Activated CD4-positive, CD25-positive, alpha-beta regulatory T cell treated with anti-CD3 and anti-CD28 coated beads, Interleukin-2, amount 50 U/mL, for 16 hours (primary cell): ENCODE measurements at regions not wholly inside any gene's neighbourhood (a gene's known extent, or its start where the extent isn't known, plus 50 kb on each side); places are given as distances from the start of the nearest gene placed in this dataset.

ENCODE experiments used
- DNase-seq: peaks from one replicate; pipeline ENCODE4 v3.0.0-alpha.2; 2020; ENCODE audit warnings: low read depth, low spot score

DNA sequence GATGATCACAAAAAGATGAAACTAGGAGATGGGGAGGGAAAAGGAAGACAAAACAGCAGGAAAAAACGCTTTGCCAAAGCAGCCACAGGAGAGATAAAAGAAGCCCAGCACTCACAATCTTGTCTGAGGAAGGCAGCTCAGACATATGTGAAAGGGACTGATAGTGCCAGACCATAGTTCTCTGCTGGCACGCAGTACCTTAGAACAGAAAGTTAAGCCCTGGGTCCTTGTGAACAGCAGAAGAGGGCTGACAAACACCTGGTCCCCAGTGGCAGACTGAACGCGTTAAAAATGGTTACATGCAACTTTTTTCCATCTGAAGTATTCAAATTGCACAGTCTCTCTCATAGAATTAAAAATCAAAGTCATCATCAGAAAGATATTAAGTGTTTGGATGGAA is 433.2 kb upstream of the ADAMTS5 start:
- no peak for DNase-seq

DNA sequence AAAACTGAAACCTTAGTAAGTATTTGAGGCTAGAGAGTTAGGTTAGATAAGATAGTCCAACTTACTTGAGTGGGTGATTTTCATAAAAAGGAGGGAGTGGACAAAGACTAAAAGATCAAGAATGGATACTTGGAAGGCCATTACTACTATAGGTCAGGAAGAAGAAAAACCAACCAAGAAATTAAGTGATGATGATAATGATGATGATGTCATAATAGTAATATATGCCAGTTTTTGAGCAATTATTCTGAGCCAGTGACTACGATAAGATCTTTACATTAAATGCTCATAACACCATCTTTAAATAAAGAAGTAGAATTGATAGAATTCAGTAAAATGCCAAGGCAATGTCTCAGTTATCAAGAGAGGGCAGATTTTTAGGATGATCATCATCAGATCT is 430.7 kb upstream of the ADAMTS5 start:
- DNase-seq: no peak

DNA sequence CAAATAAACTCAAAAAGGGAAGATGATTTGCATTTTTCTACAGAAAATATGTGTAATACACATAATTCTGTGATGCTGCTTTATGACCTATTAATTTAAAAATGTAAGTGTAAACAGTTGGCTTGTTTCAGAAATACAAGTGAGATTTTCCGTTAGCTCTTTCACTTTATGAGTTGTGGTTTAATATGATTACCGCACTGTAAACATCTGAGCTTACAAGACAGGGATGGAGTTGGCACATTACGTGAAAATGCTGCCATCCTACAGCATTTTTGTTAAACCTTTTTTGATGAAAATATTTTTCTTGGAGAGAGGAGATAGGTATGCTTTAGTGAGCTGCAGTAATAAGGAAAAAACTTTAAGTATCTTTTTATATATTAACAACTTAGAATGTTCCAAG is 426.8 kb upstream of the ADAMTS5 start:
- no peak for DNase-seq

DNA sequence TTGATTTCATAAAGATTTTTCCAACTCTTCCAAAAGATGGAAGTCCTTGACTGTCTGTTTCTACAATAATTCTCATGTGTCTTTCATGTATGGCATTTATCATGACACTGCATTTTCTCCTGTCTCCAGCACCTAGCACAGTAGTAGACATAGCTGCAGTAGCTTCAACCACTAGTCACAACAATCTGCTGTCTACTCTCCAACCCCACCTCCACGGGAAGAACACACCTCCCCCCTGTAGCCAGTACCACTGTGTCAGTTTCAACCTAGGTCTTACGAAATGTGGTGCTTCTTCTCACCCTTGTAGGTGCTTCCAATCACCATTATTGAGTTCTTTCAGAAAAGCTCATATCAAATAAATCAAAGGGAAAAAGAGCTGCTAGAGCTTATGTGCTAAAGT is 425.1 kb upstream of the ADAMTS5 start:
- DNase-seq: no peak

DNA sequence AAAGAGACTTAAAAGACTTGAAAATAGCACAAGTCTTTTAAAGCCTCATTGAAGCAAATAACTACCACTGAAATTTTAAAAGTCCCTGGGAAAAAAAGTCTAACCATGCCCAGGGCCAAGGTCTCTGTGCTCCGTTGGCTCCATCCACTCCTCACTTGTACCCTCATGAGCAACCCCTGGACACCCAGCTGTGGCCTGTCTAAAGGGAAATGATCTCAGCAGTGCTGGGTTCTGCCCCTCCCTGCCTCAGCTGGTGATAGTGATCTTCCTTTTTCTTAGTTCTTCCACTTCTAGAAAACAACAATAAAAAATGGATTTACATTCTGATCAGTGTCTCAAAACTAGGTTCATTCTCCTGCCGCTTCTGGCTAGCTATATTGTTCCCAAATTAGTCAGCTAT is 423.5 kb upstream of the ADAMTS5 start:
- no peak for DNase-seq

DNA sequence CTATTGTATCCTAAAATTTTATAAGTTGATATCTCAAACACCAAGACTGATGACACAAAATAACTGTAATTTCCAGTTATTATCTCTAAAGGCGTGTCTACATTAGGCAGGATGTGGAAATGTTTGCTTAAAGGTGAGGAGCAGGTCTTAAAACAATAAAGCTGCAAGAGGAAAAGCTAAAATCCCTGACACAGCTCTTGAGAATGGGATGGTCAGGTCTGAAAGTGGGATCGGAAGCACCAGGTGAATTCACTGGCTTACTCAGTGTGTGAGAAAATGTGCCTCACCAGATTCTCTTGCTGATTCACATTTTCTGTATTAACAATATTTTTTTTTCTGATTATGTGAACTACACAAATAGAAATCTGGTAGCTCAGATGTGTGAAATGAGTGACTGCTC is 421.9 kb upstream of the ADAMTS5 start:
- no peak for DNase-seq

DNA sequence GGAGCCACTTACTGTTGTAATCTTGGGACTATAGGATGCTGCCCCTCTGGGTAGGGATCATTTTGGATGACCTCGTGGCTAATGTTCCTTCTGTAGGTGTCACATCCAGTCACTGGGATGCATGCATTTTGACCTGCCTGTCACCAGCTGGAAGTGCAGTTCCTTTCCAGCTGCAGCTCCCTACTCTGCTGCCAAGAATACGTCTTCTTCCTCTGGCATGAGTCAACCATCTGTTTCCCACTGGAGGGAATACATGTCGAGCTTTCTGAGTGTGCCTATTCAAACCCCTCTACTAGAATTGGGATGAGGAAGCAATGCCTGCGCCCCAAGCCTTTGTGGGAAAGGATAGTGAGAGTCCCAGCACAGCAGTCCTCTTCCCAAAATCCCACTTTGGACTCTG is 415.5 kb upstream of the ADAMTS5 start:
- DNase-seq: no peak

DNA sequence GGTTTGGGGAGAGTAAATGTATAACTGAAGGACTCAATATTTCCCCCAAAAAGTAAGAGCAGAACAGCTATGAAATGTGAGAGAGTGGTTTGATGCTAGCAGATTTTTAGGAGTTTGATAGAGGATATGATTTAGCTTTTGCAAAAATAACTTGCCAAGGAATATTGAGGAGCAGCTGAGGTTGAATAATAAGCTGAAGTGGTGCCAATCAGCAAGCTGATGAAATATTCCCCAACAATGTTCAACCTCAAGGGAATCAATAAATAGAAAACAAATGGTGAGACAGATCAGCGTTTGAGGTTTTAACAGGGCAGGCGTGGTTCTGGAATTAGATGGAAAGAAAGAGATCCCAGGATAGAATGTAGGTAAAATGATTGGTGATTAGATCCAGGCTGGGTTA is 413.4 kb upstream of the ADAMTS5 start:
- no peak for DNase-seq

DNA sequence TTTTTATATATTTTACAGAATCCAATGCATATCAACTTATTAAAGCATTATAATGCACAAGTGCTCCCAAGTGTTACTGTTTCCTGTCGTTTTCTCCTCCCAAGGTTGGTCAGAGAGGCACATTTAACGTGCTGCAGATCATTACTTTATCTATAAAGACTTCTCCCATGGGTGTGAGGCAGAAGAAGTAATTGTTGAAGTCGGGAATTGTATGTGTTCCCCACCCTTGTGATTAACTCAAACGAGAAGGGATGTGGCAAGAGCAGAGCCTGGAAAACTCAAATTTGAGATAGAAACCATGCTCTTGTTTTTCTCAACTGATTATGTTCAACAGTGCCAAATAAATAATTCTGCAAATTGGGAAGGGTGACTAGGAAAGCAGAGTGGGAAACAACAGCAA is 412.5 kb upstream of the ADAMTS5 start:
- no peak for DNase-seq

DNA sequence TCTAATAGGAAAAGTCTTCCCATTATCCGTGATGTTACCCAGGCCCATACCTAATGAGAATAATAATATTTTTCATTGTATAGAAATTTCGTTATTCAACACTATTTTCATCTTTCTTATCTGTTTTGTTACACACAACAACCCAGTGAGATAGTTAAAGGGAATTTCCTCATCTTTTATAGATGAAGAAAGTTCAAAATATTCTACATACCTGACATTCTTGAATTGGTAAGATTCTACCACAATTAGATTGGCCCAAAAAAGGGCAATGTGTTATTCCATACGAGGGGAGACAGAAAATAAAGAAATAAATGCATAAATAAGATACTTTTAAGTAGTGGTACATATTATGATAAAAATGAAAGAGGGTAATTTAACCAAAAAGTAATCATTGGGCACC is 405.5 kb upstream of the ADAMTS5 start:
- DNase-seq: no peak

DNA sequence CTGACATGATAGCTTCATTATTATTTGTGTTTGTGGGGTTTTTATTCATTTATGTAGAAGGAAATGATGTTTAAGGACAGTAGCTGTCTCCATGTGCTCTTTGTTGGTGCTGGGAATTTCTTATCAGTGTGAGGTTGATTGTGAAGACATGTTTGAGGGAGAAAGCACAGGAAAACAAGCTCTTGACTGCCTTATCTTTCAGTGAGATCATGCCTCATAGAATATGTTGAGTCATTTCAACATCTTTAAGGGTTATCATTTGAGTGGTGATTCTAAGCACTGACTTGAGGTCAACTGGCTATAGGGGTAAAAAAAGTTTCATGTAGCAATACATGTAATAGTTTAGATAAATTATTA is 405.1 kb upstream of the ADAMTS5 start:
- no peak for DNase-seq

DNA sequence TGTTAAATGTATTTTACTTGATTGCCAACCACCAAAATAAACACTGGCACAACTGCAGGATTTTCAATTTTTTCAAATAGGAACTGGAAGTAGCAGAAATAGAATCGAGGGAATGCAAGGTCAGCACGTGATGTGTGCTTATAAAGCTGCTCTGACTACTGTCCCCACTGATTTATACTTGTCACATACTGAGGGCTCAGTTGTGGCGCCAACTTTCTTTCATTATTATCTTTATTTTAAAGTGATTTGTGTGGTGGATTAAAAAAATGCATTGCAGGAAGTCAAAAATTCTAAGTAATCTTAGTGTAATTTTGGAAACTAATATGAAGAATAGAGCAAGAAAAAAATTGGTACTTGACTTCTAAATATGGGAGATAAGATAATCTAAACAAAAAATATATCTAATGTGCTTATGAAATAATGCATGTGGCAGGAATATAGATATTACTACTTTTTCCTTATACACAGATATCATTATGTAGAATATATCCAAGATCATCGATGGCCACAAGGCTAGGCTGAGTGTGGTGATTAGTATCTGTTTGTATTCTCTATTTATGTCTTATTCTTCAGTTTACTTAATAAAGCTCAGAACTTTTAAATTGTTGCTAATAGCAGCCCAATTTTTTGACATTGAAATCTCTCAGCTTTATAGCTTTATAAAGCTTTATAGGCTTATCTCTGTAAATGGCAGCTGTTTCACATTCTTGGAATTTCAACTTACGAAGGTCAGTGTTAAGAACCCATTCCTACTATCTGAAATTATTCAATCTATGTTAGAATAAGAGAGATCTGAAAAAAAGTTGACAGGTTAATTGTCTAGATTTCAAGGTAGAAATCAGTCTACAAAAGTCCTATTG is 404.5 kb upstream of the ADAMTS5 start:
- no peak for DNase-seq

DNA sequence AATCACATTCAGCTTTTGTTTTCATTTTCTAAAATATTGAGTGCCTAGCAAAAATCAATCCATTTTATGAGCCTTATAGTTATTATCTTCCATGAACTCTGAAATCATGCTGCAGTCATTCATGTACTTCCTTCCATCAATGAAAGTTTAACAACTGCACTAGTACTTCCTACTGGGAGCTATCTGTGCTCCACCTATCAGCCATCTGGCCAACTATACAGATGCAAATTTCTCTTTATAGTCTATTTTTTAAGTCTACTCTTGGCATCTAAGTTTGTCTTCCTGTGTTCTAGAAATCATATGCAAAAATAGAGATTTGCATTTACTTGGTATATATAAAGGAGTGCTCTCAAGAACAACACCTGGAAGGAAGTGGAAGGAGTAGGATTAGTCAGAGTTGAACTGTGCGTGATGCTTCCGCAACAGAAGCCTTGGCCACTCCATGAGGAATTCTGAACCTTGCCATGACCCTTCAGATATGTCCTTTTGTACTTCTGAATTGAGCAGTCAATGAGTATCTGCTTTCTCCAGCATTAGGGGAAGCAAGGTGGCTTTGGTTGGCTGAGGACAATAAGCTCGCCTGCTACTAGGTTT is 403.2 kb upstream of the ADAMTS5 start:
- DNase-seq: no peak

DNA sequence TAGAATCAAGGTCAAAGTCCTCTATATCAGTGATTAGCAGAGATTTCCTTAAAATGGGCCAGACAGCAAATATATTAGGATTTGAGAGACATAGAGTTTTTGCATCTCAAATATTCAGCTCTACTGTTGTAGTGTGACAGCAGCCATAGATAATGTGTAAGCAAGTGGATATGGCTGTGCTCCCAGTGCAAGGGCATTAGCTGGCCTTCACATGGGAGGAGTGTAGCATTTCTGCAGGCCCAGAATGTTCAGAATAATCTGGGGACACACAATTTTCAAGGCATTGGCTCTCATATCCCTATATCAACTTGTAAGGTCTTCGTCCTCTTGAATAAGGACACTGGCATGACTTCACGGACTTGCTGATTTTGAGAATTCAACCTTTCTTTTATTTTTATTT is 402.3 kb upstream of the ADAMTS5 start:
- DNase-seq: no peak

DNA sequence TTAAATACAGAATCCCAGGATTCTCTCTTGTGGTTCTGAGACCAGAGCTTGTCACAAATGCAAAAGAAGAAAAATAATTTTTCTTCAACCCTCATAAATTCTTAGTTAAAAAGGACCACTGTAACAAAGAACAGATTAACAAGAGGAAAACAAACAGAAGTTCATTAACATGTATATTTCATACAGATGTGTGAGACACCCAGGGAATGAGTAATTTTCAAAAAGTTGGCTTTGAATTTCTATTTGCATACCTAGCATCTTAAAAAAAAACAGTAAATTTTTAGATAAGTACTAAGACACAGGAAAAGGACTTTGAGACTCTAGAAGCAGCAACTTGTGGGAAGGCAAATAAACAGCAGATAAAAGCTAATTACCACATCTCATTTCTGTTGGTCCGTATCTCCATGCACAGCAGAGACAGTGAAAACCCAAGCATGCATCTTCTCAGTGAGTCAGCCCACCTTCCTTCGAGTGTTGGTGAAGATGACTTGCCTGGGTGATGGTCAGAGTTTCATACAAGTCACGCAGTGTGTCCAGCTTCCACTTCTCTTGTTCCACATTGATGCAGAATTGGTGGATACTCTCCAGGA is 399.9 kb upstream of the ADAMTS5 start:
- DNase-seq: no peak

DNA sequence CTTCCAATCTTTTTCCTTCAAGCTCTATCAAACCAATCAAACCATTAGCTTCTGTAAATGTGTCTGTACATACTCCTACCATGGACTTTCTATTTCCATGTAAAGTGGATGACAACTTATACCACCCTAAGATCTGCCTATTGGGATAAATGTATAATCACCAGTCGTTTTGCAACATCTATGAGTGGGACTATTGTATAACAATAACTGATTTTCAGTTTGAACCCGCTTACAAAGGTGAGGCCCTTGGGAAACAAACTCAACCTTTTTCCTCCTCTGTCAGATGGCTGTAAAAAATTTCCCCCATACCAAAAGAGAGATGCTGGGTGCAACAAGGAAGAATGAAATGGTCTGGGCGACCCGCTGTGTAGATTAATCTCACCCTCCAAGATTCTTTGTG is 399.1 kb upstream of the ADAMTS5 start:
- DNase-seq: no peak

DNA sequence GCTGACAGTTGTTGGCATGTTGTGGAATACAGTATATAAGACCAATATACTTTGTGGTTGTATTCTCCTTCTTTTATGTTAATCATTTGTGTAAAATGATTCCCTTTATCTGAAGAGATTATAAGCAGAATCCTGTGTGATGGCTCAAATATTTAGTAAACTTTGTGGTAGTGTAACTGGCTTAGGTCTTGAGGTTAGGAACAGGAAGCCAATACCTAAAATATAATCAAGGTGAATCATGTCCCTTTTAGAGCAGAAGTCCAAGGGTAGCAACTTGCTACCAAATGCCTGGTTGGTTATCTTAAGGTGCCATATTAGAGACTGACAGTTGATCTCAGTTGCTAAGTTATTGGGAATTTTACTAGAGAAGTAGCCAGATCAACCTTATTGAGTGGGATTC is 398.5 kb upstream of the ADAMTS5 start:
- no peak for DNase-seq

DNA sequence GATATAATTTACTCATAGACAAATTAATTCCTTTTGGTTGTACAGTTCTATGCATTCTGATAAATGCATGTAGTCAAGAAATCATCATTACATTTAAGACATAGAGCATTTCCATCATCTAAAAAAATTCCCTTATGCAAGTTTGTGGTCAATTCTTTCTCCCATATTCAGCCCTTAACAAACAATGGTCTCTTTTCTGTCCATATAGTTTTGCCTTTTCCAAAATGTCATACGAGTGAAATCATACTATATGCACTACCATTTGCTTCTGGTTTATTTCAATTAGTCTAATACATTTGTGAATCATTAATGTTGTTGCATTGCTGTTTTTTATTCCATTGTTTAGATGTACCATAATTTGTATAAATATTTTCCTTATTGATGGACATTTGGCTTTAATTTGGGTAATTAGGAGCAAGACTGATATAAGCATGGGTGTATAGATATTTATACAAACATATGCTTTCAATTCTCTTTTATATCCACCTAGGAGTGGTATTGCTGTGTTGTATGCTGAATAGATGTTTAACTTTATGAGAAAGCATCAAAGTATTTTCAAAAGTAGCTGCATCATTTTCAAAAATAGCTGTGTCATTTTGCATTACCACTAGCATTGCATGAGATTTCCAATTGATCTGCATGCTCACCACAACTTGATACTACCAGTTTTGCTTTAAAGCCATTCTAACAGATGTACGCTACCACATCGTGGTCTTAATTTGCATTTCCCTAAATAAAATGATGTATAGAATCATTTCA is 397.0 kb upstream of the ADAMTS5 start:
- no peak for DNase-seq

DNA sequence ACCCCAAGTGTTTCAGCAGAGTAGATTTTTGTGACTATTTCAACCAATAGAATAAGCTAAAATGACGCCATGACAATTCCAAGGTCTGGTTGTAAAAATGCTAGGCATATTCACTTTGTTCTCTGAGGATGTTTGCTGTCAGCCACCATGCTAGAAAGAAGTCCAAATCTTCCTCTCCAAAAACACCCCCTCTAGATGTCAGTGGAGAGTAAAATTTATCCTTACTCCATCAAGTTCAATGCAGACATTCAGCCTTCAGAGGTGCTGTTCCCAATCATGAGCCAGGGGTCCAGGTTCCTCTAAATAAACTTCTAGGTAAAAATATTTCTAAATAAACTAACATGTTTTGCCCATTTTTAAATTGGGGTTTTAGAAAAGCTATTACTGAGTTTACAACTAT is 395.4 kb upstream of the ADAMTS5 start:
- no peak for DNase-seq

DNA sequence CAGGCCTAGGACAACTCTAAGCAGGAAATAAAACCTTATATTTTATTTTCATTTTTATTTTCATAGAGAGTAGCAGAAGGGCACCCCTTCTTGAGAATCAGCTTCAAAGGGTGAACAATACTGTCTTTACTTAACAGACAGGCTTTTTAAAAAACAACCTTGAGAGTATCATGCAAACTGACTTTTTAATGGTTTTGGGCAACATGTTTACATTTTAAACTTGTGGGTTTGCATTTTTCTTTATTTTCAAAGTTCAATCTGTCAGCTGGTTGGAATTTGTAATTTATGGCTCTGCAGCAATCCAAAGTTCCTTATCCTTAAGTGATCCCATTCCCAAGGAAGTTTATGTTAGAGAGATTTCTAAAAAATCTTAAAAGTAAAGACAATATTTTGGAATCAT is 392.3 kb upstream of the ADAMTS5 start:
- DNase-seq: no peak

DNA sequence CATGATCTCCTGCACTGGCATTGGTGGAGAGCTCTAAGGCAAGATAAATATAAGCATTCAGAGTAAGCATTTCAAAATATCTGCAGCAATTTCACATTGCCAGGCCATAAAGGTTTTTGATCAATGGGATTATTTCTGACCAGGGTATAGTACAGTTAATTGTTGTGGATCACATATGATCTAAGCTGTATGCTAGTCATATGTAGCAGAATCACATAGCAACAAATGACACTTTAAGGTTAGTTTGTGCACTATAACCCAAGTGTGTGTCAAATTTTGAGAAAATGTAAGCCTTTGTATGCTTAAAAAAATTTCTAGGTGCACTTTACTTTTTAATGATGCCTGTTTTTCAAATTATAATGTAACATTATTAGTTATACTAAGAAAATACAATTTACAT is 386.0 kb upstream of the ADAMTS5 start:
- DNase-seq: no peak

DNA sequence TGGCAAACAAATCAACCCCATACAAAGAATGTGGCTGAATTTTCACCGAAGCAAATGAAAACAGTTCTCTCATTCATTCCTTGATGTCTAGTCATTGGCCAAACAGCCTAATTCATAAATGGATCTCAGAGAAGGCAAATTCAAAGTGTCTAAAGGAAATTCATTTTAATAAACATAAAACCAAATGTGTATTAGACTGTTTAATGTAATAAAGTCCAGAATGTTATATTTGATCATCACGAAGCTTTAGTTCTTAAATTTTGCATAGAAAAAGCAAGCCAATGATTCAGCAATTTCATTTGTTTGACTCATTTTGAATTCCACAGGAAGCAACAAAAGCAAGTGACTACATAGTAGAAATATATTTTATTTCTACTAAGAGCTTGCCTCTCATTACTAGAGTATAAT is 379.2 kb upstream of the ADAMTS5 start:
- no peak for DNase-seq

DNA sequence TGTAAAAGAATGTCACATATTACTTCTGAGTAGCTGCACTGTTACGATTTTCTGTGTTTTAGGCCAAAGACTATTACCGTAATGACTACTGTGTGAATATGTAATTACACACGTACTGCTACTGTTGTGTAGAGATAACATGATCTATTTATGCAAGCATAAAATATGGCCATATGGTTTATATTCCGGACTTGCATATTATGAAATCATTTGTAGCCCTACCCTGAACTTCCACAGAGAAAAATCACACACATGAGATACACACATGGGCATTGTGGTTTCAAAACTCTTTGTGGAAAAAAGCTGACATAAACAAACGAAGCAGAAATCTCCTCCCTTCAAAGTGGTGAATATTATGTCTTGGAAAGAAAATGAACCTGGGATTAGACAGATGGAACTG is 373.0 kb upstream of the ADAMTS5 start:
- DNase-seq: no peak
